Body of pancreas (tissue), 4 donors: ENCODE measurements at regions not wholly inside any gene's neighbourhood (a gene's known extent, or its start where the extent isn't known, plus 50 kb on each side); places are given as distances from the start of the nearest gene placed in this dataset.

ENCODE experiments used
- ATAC-seq: fragments of 150-250 bp; one replicate; pipeline ENCODE4 v1.9.1; 2016
- DNase-seq, 4 donors: peaks; one replicate each; pipeline ENCODE4 v3.0.0-alpha.2; 2019
- H3K27ac ChIP-seq, 4 donors: fragments of 200-600 bp; sonication (generic); 1 replicate in 3 of 4; 2 replicates in 1 of 4; pipeline versions ENCODE4 v1.5.1 to v1.6.1; 2016 to 2019; ENCODE audit warnings: mild to moderate bottlenecking in 1 of 4, mixed read lengths in 1 of 4, moderate library complexity in 1 of 4
- H3K27me3 ChIP-seq, 2 donors: fragments of 200-600 bp; sonication (generic); one replicate each; pipeline ENCODE4 v1.6.0; 2016; ENCODE audit warnings: mild to moderate bottlenecking in 1 of 2
- H3K36me3 ChIP-seq, 2 donors: fragments of 200-600 bp; sonication (generic); replicated peaks in 1 of 2; 2 replicates each; pipeline ENCODE4 v1.5.1; 2016; ENCODE audit warnings: low read depth in 2 of 2; ENCODE audit not compliant: insufficient read depth in 1 of 2
- H3K4me1 ChIP-seq: fragments of 200-600 bp; sonication (generic); one replicate; pipeline ENCODE4 v1.6.0; 2016
- H3K4me3 ChIP-seq, 2 donors: fragments of 200-600 bp; sonication (generic); 1 replicate in 1 of 2; 2 replicates in 1 of 2; pipeline ENCODE4 v1.5.1; 2016 to 2019
- H3K9me3 ChIP-seq, 3 donors: fragments of 200-600 bp; sonication (generic); 1 replicate in 2 of 3; 2 replicates in 1 of 3; pipeline ENCODE4 v1.5.1; 2016
- CTCF ChIP-seq, 7 experiments: fragments of 450-650 bp in 4 of 7; fragments of 200-600 bp in 3 of 7; sonication (generic) in 3 of 7; IDR thresholded peaks; one replicate each; pipeline ENCODE4 v1.5.1; 2016 to 2019; ENCODE audit warnings: antibody characterized with exemption in 7 of 7
- POLR2A ChIP-seq, 3 donors: fragments of 450-650 bp; IDR thresholded peaks; one replicate each; pipeline ENCODE4 v1.6.1; 2016; ENCODE audit warnings: antibody characterized with exemption in 3 of 3, mild to moderate bottlenecking in 2 of 3
- WGBS, 2 donors: methylation state at CpG; one replicate each; pipeline ENCODE4 v1.1.5; 2017; 5-methylcytosine and 5-hydroxymethylcytosine counted together
- intact Hi-C: fragments of 100-400 bp; cut with DNase I; formaldehyde crosslinking; loops from one replicate; pipeline ENCODE4 v1.15.1; 2023

- H3K4me1 ChIP-seq, result no peaks in the 10 kb centered on the region
- no peak for DNase-seq
- intact Hi-C loops, result no loop called here
Observed at GRCh38 chr10:43982250-43982649, 333.6 kb upstream of the ZNF32 start.

GRCh38 chr10:43981696-43982095, 333.0 kb upstream of the ZNF32 start:
- intact Hi-C loops, result no loop called here
- no peaks in the 10 kb centered on the region for H3K4me1 ChIP-seq
- no peaks in the 10 kb centered on the region for H3K9me3 ChIP-seq
- TF ChIP-seq POLR2A (IDR thresholded peaks at IDR 0.05), result no peak
- TF ChIP-seq CTCF (IDR thresholded peaks at IDR 0.05), result no peak
- H3K36me3 ChIP-seq, result no peaks in the 10 kb centered on the region
- no peak overlapping the region for H3K27ac ChIP-seq
- DNase-seq, result no peak
- WGBS, 2 donors, result 88 to 96% methylated on average over 2 of the region's 2 CpGs
- ATAC-seq, result no peak
- H3K4me3 ChIP-seq, result no peak overlapping the region
- no peaks in the 10 kb centered on the region for H3K27me3 ChIP-seq

More at GRCh38 chr10:43982250-43982649, 333.6 kb upstream of the ZNF32 start:
- no peak for ATAC-seq
- Histone ChIP-seq H3K4me3 (no peak overlapping the region), H3K27me3 (no peaks in the 10 kb centered on the region), H3K27ac (no peak overlapping the region), H3K36me3 (no peaks in the 10 kb centered on the region), H3K9me3 (no peaks in the 10 kb centered on the region)
- 75 to 90% methylated on average over 3 of the region's 3 CpGs for WGBS, 2 donors
- TF ChIP-seq POLR2A (IDR thresholded peaks at IDR 0.05) (no peak), CTCF (IDR thresholded peaks at IDR 0.05) (no peak)

- H3K27ac ChIP-seq, result no peak overlapping the region
- no peaks in the 10 kb centered on the region for H3K9me3 ChIP-seq
- no peaks in the 10 kb centered on the region for H3K27me3 ChIP-seq
- intact Hi-C loops, result no loop called here
- whole genome bisulfite sequencing, 2 donors, result 68 to 71% methylated on average over 1 of the region's 1 CpG
- ATAC-seq (no peak), DNase-seq (no peak)
- TF ChIP-seq POLR2A (IDR thresholded peaks at IDR 0.05) (no peak), CTCF (IDR thresholded peaks at IDR 0.05) (no peak)
- H3K36me3 ChIP-seq, result no peaks in the 10 kb centered on the region
- no peak overlapping the region for H3K4me3 ChIP-seq
- H3K4me1 ChIP-seq, result no peaks in the 10 kb centered on the region
Observed at GRCh38 chr10:43981232-43981631, 332.6 kb upstream of the ZNF32 start.

GRCh38 chr10:43980715-43981114, 332.0 kb upstream of the ZNF32 start:
- no peak for TF ChIP-seq POLR2A (IDR thresholded peaks at IDR 0.05)
- TF ChIP-seq CTCF (IDR thresholded peaks at IDR 0.05), result no peak
- H3K27me3 ChIP-seq, result no peaks in the 10 kb centered on the region
- no peak for ATAC-seq
- H3K36me3 ChIP-seq, result no peaks in the 10 kb centered on the region
- DNase-seq, result no peak
- no peak overlapping the region for H3K4me3 ChIP-seq
- WGBS, 2 donors, result 80 to 85% methylated on average over 7 of the region's 7 CpGs
- no peak overlapping the region for H3K27ac ChIP-seq
- no peaks in the 10 kb centered on the region for H3K9me3 ChIP-seq
- intact Hi-C loops, result no loop called here
- no peaks in the 10 kb centered on the region for H3K4me1 ChIP-seq

- intact Hi-C loops, result no loop called here
- DNase-seq, result no peak
- H3K27ac ChIP-seq, result no peak overlapping the region
Observed at GRCh38 chr10:43980313-43980712, 331.6 kb upstream of the ZNF32 start.

More at GRCh38 chr10:43980313-43980712, 331.6 kb upstream of the ZNF32 start:
- Histone ChIP-seq H3K27me3 (no peaks in the 10 kb centered on the region), H3K9me3 (no peaks in the 10 kb centered on the region), H3K36me3 (no peaks in the 10 kb centered on the region), H3K4me1 (no peaks in the 10 kb centered on the region), H3K4me3 (no peak overlapping the region)
- no peak for TF ChIP-seq POLR2A (IDR thresholded peaks at IDR 0.05)
- no peak for TF ChIP-seq CTCF (IDR thresholded peaks at IDR 0.05)
- ATAC-seq, result no peak
- WGBS, 2 donors, result 82 to 85% methylated on average over 8 of the region's 8 CpGs
